ENCODE measurements at regions not wholly inside any gene's neighbourhood (a gene's known extent, or its start where the extent isn't known, plus 50 kb on each side); places are given as distances from the start of the nearest gene placed in this dataset.

- CTCF ChIA-PET = interaction anchor here (0.6 to 5.7 kb wide), 59 partner anchors 9 to 718 kb away, joined by 3 to 106 read pairs (median 4); partner anchors contain the start of genes PLXNA1 and PRR20G
- peak; percentile 82 for TF ChIP-seq SP1 (CRISPR knock-in tag; conservative IDR thresholded peaks at IDR 0.05)
- TF ChIP-seq GABPB1 (CRISPR knock-in tag; IDR thresholded peaks at IDR 0.05) = no peak
- TF ChIP-seq GRHL2 (CRISPR knock-in tag; IDR thresholded peaks at IDR 0.05; ENCODE audit: insufficient replicate concordance, severe bottlenecking) = no peak
- TF ChIP-seq HMGXB4 (CRISPR knock-in tag; IDR thresholded peaks at IDR 0.05) = peak; percentile 99
- TF ChIP-seq FOXK1 (CRISPR knock-in tag; IDR thresholded peaks at IDR 0.05) = no peak
- TF ChIP-seq MYBL2 (CRISPR knock-in tag; IDR thresholded peaks at IDR 0.05) = 0 out of 2 replicates have a peak, but pooled peaks have one; percentile 63
- TF ChIP-seq ZNF425 (CRISPR knock-in tag; conservative IDR thresholded peaks at IDR 0.05) = no peak
- TF ChIP-seq PRRX2 (CRISPR knock-in tag; IDR thresholded peaks at IDR 0.05) = no peak
- TF ChIP-seq ZNF263 (CRISPR knock-in tag; IDR thresholded peaks at IDR 0.05; ENCODE audit: low read depth) = 0 out of 2 replicates have a peak, but pooled peaks have one; percentile 50
- no peak; the same call in 1 of the 2 replicates for TF ChIP-seq AFF4 (CRISPR knock-in tag; IDR thresholded peaks at IDR 0.05; ENCODE audit: borderline replicate concordance)
- TF ChIP-seq NR1H2 (CRISPR knock-in tag; IDR thresholded peaks at IDR 0.05) = no peak
- no peak for TF ChIP-seq KAT7 (CRISPR knock-in tag; IDR thresholded peaks at IDR 0.05; ENCODE audit: borderline replicate concordance)
- TF ChIP-seq GTF2I (CRISPR knock-in tag; conservative IDR thresholded peaks at IDR 0.05) = no peak
- TF ChIP-seq TEAD1 (CRISPR knock-in tag; IDR thresholded peaks at IDR 0.05) = peak; percentile 73; the same call in 1 of the 2 replicates
- TF ChIP-seq ZNF281 (CRISPR knock-in tag; IDR thresholded peaks at IDR 0.05) = no peak
- TF ChIP-seq OVOL2 (CRISPR knock-in tag; IDR thresholded peaks at IDR 0.05; ENCODE audit: borderline replicate concordance) = no peak
- no peak; the same call in 1 of the 2 replicates for TF ChIP-seq ZBTB43 (CRISPR knock-in tag; IDR thresholded peaks at IDR 0.05)
- TF ChIP-seq CREB1 (CRISPR knock-in tag; IDR thresholded peaks at IDR 0.05) = no peak
- TF ChIP-seq ZNF121 (CRISPR knock-in tag; IDR thresholded peaks at IDR 0.05) = peak; percentile 88
- no peak for TF ChIP-seq ZNF671 (CRISPR knock-in tag; IDR thresholded peaks at IDR 0.05)
- no peak for TF ChIP-seq ZNF219 (CRISPR knock-in tag; IDR thresholded peaks at IDR 0.05; ENCODE audit: borderline replicate concordance)
- TF ChIP-seq IRF2 (CRISPR knock-in tag; IDR thresholded peaks at IDR 0.05; ENCODE audit: borderline replicate concordance, low read depth) = no peak
- no peak for TF ChIP-seq ZNF512 (CRISPR knock-in tag; IDR thresholded peaks at IDR 0.05; ENCODE audit: borderline replicate concordance)
- TF ChIP-seq HMGA2 (CRISPR knock-in tag; IDR thresholded peaks at IDR 0.05) = no peak
Observed at GRCh38 chr3:127455541-127456450, 134.7 kb downstream of the TPRA1 start.

More at GRCh38 chr3:127455541-127456450, 134.7 kb downstream of the TPRA1 start:
- Mint-ChIP-seq H3K36me3 (no peaks in the 10 kb centered on the region), H3K27me3 (ENCODE audit: low read depth) (peaks cover 56% of the 10 kb centered on the region), H3K9me3 (no peaks in the 10 kb centered on the region), H3K27ac (no peak overlapping the region), H3K4me3 (peak overlapping the region; percentile 78), H3K4me1 (peaks cover 21% of the 10 kb centered on the region)
- ATAC-seq (peak; percentile 85), DNase-seq (ENCODE audit: low spot score) (peak; percentile 93)
- POLR2A ChIA-PET = interaction anchor here (0.6 to 1.1 kb wide), 4 partner anchors 26 to 178 kb away, joined by 3 to 4 read pairs (median 3); no protein-coding TSS in a partner anchor

Data from WTC11 (cell line).